Muscle layer of duodenum (tissue), 2 donors: ENCODE measurements at regions not wholly inside any gene's neighbourhood (a gene's known extent, or its start where the extent isn't known, plus 50 kb on each side); places are given as distances from the start of the nearest gene placed in this dataset.

ENCODE experiments used
- H3K27ac ChIP-seq: one replicate; pipeline ENCODE4 v1.7.0; 2013; ENCODE audit warnings: mild to moderate bottlenecking, low read length
- H3K27me3 ChIP-seq: one replicate; pipeline ENCODE4 v1.7.0; 2013; ENCODE audit warnings: low read depth, mild to moderate bottlenecking, control low read depth, low read length
- H3K36me3 ChIP-seq, 2 donors: one replicate each; pipeline ENCODE4 v1.7.0; 2013; ENCODE audit warnings: low read length in 2 of 2, control low read depth in 1 of 2, mild to moderate bottlenecking in 1 of 2; ENCODE audit not compliant: insufficient read depth in 2 of 2, control insufficient read depth in 1 of 2
- H3K4me1 ChIP-seq, 2 donors: one replicate each; pipeline ENCODE4 v1.7.0; 2013; ENCODE audit warnings: low read length in 2 of 2, mild to moderate bottlenecking in 2 of 2, control low read depth in 1 of 2, moderate library complexity in 1 of 2; ENCODE audit not compliant: insufficient read depth in 2 of 2, control insufficient read depth in 1 of 2
- H3K4me3 ChIP-seq, 2 donors: one replicate each; pipeline ENCODE4 v1.7.0; 2013; ENCODE audit warnings: low read length in 2 of 2, low read depth in 1 of 2, mild to moderate bottlenecking in 1 of 2
- H3K9me3 ChIP-seq, 2 donors: one replicate each; pipeline ENCODE4 v1.7.0; 2013; ENCODE audit warnings: low read length in 2 of 2, control low read depth in 1 of 2, mild to moderate bottlenecking in 1 of 2; ENCODE audit not compliant: control insufficient read depth in 1 of 2
- donor health status: healthy.

GRCh38 chr11:92545906-92546471 is 321.4 kb downstream of the FAT3 start:
- Histone ChIP-seq H3K27ac (no peak overlapping the region), H3K27me3 (no peaks in the 10 kb centered on the region), H3K9me3 (no peaks in the 10 kb centered on the region), H3K36me3 (no peaks in the 10 kb centered on the region), H3K4me3 (no peak overlapping the region), H3K4me1 (no peaks in the 10 kb centered on the region)

GRCh38 chr11:92546603-92547002 is 322.0 kb downstream of the FAT3 start:
- no peaks in the 10 kb centered on the region for H3K4me1 ChIP-seq
- no peak overlapping the region for H3K4me3 ChIP-seq
- no peaks in the 10 kb centered on the region for H3K27me3 ChIP-seq
- no peaks in the 10 kb centered on the region for H3K9me3 ChIP-seq
- H3K27ac ChIP-seq, result no peak overlapping the region
- no peaks in the 10 kb centered on the region for H3K36me3 ChIP-seq

DNA sequence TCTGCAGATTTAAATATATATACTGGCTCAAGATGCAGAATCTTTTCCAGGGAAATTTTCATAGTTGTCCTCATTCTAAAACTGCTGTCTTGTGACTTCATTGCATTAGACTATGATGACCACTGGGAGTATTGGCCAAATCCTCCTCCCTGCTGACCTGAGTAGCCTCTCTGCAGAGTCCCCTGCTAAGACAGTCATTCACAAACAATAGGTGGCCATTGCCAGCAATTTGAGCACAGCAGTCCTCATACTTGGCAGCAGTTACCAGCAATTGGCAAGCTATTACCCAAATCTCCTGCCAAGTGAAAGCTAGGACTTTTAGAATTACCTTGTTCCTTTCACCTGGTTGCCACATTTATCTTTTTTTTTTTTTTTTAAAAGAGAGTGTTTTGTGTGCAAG is 325.8 kb downstream of the FAT3 start:
- Histone ChIP-seq H3K27me3 (no peaks in the 10 kb centered on the region), H3K27ac (no peak overlapping the region), H3K4me1 (no peaks in the 10 kb centered on the region), H3K9me3 (no peaks in the 10 kb centered on the region), H3K4me3 (no peak overlapping the region), H3K36me3 (no peaks in the 10 kb centered on the region)

DNA sequence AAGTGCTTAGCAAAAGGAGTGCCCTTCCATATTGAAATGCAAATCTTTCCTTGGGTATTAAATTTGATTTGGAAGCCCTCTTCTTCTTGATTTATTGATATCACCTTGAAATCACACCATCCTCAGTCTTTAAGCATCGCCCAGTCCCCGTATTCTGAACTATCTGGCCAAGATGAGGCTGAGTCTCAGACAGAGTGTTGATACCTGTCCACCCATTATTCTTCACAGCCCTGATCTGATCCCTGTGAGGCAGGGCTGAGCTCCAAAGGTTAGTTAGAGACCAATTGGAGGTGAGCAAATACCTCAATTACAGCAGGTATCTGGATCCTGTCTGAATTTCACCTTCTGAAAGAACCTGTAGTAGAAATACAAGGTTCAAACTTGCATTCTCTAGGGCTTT is 326.3 kb downstream of the FAT3 start:
- no peaks in the 10 kb centered on the region for H3K9me3 ChIP-seq
- H3K27me3 ChIP-seq, result no peaks in the 10 kb centered on the region
- H3K4me1 ChIP-seq, result no peaks in the 10 kb centered on the region
- H3K36me3 ChIP-seq, result no peaks in the 10 kb centered on the region
- no peak overlapping the region for H3K27ac ChIP-seq
- H3K4me3 ChIP-seq, result no peak overlapping the region

GRCh38 chr11:92552942-92553341 is 328.3 kb downstream of the FAT3 start:
- H3K9me3 ChIP-seq, result no peaks in the 10 kb centered on the region

DNA sequence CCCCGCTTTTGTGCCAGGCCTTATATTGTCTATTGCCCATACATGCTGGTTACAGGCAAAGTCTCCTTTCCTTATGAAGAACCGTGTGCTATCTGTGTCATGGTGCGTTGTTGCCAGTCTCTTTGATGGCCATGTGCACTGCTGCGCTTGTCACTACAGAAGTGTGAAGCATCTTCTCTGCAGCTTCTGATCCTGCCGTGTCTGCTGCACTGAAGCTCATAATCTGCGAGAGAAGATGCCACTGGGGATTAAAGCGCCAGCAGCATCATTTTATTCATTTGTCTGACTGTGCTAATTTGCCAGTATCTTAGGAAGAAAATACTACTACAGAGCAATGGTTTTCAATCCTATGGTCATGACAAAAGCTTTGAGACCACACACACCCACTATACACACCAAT is 330.1 kb downstream of the FAT3 start:
- H3K9me3 ChIP-seq, result no peaks in the 10 kb centered on the region
- no peaks in the 10 kb centered on the region for H3K36me3 ChIP-seq
- H3K4me1 ChIP-seq, result peaks cover 0 to 6% of the 10 kb centered on the region in 2 donors
- no peak overlapping the region for H3K27ac ChIP-seq
- no peak overlapping the region for H3K4me3 ChIP-seq
- H3K27me3 ChIP-seq, result no peaks in the 10 kb centered on the region

More at GRCh38 chr11:92552942-92553341, 328.3 kb downstream of the FAT3 start:
- H3K36me3 ChIP-seq, result no peaks in the 10 kb centered on the region
- H3K4me1 ChIP-seq, result no peaks in the 10 kb centered on the region
- no peak overlapping the region for H3K4me3 ChIP-seq
- H3K27me3 ChIP-seq, result no peaks in the 10 kb centered on the region
- H3K27ac ChIP-seq, result no peak overlapping the region

DNA sequence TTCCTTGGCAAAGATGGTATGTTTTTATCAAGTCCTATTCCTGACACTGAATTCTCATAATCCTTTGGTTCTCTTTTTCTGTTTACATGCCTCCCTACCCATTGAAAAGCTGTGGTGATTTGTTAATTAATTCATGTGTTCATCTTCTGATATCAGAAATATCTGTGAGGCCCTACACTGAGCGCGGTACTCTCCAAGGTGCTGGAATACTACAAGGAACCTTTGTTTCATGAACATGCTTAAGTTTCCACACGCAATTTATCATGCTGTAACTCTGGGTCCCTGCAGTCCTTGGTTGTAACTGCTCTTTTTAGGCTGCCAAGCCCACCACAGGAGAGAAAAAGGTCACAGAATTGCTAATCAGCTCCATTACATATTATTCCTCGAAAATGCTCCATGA is 331.8 kb downstream of the FAT3 start:
- no peak overlapping the region for H3K27ac ChIP-seq
- no peaks in the 10 kb centered on the region for H3K27me3 ChIP-seq
- H3K4me1 ChIP-seq, result peaks cover 0 to 6% of the 10 kb centered on the region in 2 donors
- H3K4me3 ChIP-seq, result no peak overlapping the region
- no peaks in the 10 kb centered on the region for H3K36me3 ChIP-seq
- H3K9me3 ChIP-seq, result no peaks in the 10 kb centered on the region

- Histone ChIP-seq H3K36me3 (no peaks in the 10 kb centered on the region), H3K4me1 (peaks cover 0 to 6% of the 10 kb centered on the region in 2 donors), H3K27me3 (no peaks in the 10 kb centered on the region), H3K27ac (no peak overlapping the region), H3K9me3 (no peaks in the 10 kb centered on the region), H3K4me3 (no peak overlapping the region)
Measured at GRCh38 chr11:92557879-92558278, 333.3 kb downstream of the FAT3 start.

DNA sequence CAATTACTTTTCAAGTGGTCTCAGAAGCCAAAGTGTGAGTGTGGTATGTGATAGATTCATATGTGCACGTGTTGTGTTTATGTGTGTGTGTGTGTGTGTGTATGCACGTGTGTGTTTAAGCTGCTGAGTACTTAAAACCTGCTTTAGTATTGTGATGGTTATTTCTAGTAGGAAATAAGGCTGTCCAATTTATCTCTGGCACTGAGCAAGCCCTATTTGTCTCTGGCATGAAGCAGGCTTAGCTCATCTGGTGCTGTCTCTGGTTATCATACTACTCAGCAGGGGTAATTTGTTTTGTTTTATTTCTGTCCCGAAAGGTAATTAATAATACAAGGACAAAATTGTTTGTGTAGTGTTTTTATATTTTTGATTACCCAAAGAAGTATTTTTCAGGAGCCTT is 333.7 kb downstream of the FAT3 start:
- H3K27ac ChIP-seq, result no peak overlapping the region
- H3K9me3 ChIP-seq, result no peaks in the 10 kb centered on the region
- H3K36me3 ChIP-seq, result no peaks in the 10 kb centered on the region
- no peak overlapping the region for H3K4me3 ChIP-seq
- H3K4me1 ChIP-seq, result peaks cover 0 to 6% of the 10 kb centered on the region in 2 donors
- no peaks in the 10 kb centered on the region for H3K27me3 ChIP-seq

GRCh38 chr11:92569726-92570125 is 345.1 kb downstream of the FAT3 start:
- Histone ChIP-seq H3K27me3 (no peaks in the 10 kb centered on the region), H3K4me1 (no peaks in the 10 kb centered on the region), H3K36me3 (no peaks in the 10 kb centered on the region), H3K4me3 (no peak overlapping the region), H3K27ac (no peak overlapping the region), H3K9me3 (no peaks in the 10 kb centered on the region)

DNA sequence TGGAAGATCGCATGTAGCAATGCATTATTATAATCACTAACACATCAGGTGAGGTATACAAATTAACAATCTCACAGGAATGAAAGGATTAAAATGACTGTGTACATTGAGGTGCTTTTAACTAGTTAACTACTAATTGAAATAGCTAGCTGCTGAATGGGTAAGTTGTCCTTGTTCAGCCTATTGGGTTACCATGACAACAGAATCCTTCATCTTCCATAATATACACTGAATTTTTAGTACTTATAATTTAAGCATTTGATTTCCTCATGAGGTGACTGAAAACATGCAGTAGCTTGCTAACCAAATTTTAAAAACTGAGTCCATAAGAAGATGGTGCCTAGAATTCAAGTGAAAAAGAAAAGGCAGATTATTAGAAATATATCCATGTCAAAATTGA is 347.9 kb downstream of the FAT3 start:
- no peaks in the 10 kb centered on the region for H3K36me3 ChIP-seq
- H3K27ac ChIP-seq, result no peak overlapping the region
- no peaks in the 10 kb centered on the region for H3K27me3 ChIP-seq
- H3K4me1 ChIP-seq, result no peaks in the 10 kb centered on the region
- no peaks in the 10 kb centered on the region for H3K9me3 ChIP-seq
- H3K4me3 ChIP-seq, result no peak overlapping the region

DNA sequence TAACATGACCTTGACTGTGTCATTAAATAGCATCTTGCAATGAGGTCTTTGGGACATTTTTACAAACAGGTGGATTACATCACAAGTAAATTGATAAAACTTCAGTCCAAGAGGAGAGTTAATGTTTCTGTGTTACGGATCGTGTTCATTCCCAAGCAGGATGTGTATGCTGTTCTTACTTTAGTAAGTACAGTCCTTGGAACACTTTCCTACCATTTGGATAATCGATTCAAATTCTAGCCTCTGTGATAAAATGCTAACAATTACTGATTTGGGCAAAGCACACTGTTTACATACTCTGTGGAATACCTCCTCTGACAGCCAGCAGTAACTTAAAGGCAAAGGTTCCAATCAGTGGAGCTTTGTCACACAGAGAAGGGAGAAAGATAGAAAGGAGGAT is 351.7 kb downstream of the FAT3 start:
- Histone ChIP-seq H3K27me3 (no peaks in the 10 kb centered on the region), H3K36me3 (no peaks in the 10 kb centered on the region), H3K27ac (no peak overlapping the region), H3K4me3 (no peak overlapping the region), H3K4me1 (no peaks in the 10 kb centered on the region), H3K9me3 (no peaks in the 10 kb centered on the region)
